Endodermal cell (in vitro differentiated cells): ENCODE measurements at regions not wholly inside any gene's neighbourhood (a gene's known extent, or its start where the extent isn't known, plus 50 kb on each side); places are given as distances from the start of the nearest gene placed in this dataset.

Experiments used
- DNase-seq: peaks from one replicate; pipeline ENCODE4 v3.0.0-alpha.2; 2017
- H3K27ac ChIP-seq: 2 replicates; pipeline ENCODE4 v1.5.1; 2013; ENCODE audit warnings: mild to moderate bottlenecking, low read depth, low read length, moderate library complexity
- H3K27me3 ChIP-seq: 2 replicates; pipeline ENCODE4 v1.6.1; 2013; ENCODE audit warnings: mild to moderate bottlenecking, low read length, moderate library complexity; ENCODE audit not compliant: insufficient read depth, control insufficient read depth, poor library complexity, severe bottlenecking
- H3K36me3 ChIP-seq: 2 replicates; pipeline ENCODE4 v1.7.0; 2013; ENCODE audit warnings: mild to moderate bottlenecking, low read length, moderate library complexity; ENCODE audit not compliant: control insufficient read depth, insufficient read depth
- H3K4me1 ChIP-seq: one replicate; pipeline ENCODE4 v1.7.0; 2013; ENCODE audit warnings: low read length; ENCODE audit not compliant: control insufficient read depth, insufficient read depth
- H3K4me3 ChIP-seq: 2 replicates; pipeline ENCODE4 v1.5.1; 2013; ENCODE audit warnings: mild to moderate bottlenecking, low read length, moderate library complexity
- H3K9ac ChIP-seq: 2 replicates; pipeline ENCODE4 v1.6.1; 2013; ENCODE audit warnings: mild to moderate bottlenecking, low read length, moderate library complexity; ENCODE audit not compliant: poor library complexity, severe bottlenecking; ENCODE audit errors: extremely low read depth
- H3K9me3 ChIP-seq: 2 replicates; pipeline ENCODE4 v1.6.1; 2013; ENCODE audit warnings: mild to moderate bottlenecking, low read length, moderate library complexity; ENCODE audit not compliant: control insufficient read depth
- H3K27ac Mint-ChIP-seq: 2 replicates; pipeline ENCODE4 v1.8.0; 2020; ENCODE audit warnings: mixed read lengths
- H3K27me3 Mint-ChIP-seq: 2 replicates; pipeline ENCODE4 v1.8.0; 2021; ENCODE audit warnings: mild to moderate bottlenecking, mixed read lengths; ENCODE audit not compliant: insufficient read depth
- H3K36me3 Mint-ChIP-seq: 2 replicates; pipeline ENCODE4 v1.8.0; 2020; ENCODE audit warnings: low read depth, mixed read lengths
- H3K4me1 Mint-ChIP-seq: 2 replicates; pipeline ENCODE4 v1.8.0; 2020; ENCODE audit warnings: mixed read lengths
- H3K4me3 Mint-ChIP-seq: 2 replicates; pipeline ENCODE4 v1.8.0; 2020; ENCODE audit warnings: mild to moderate bottlenecking, moderate library complexity, mixed read lengths
- H3K9me3 Mint-ChIP-seq: 2 replicates; pipeline ENCODE4 v1.8.0; 2020; ENCODE audit warnings: mild to moderate bottlenecking, mixed read lengths
- WGBS, 2 experiments: methylation state at CpG; one replicate each; pipeline versions ENCODE4 v1.1.5 to v1.1.7; 2013; ENCODE audit warnings: missing lambda C conversion rate in 2 of 2, mixed read lengths in 1 of 2; ENCODE audit not compliant: insufficient coverage in 1 of 2, insufficient read length in 1 of 2; 5-methylcytosine and 5-hydroxymethylcytosine counted together
- TF ChIP-seq, protein P1 (sequence below): fragments of 200-600 bp; sonication (generic); conservative IDR thresholded peaks from 2 replicates; pipeline ENCODE4 v1.5.0; 2021; ENCODE audit warnings: antibody characterized with exemption, mild to moderate bottlenecking

DNA sequence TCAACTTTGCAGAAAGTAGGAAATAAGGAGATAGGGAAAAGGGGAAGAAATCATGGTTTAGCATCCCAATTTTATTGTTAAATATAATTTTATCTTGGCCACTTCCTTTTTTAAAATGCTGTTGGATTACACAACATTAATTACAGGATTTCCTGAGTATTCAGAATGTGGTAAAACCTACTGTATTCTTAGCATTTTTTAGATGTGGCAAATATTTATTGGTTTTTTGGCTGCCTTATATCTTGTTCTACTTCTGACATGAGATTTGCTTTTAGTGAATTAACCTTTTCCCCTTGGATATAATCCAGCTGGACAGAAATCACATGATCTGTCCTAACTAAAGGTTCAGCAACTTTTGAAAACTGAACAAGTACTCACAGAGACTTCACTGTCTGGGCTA lies 104.9 kb downstream of the PTGS2 start:
- Mint-ChIP-seq H3K9me3 (no peaks in the 10 kb centered on the region), H3K4me1 (no peaks in the 10 kb centered on the region), H3K4me3 (no peak overlapping the region), H3K27ac (no peak overlapping the region), H3K27me3 (no peaks in the 10 kb centered on the region), H3K36me3 (no peaks in the 10 kb centered on the region)
- no peak for DNase-seq
- Histone ChIP-seq H3K9me3 (no peaks in the 10 kb centered on the region), H3K27ac (no peak overlapping the region), H3K36me3 (no peaks in the 10 kb centered on the region), H3K4me3 (no peak overlapping the region), H3K27me3 (no peaks in the 10 kb centered on the region), H3K9ac (no peak overlapping the region), H3K4me1 (no peaks in the 10 kb centered on the region)
- TF ChIP-seq, protein P1, sequence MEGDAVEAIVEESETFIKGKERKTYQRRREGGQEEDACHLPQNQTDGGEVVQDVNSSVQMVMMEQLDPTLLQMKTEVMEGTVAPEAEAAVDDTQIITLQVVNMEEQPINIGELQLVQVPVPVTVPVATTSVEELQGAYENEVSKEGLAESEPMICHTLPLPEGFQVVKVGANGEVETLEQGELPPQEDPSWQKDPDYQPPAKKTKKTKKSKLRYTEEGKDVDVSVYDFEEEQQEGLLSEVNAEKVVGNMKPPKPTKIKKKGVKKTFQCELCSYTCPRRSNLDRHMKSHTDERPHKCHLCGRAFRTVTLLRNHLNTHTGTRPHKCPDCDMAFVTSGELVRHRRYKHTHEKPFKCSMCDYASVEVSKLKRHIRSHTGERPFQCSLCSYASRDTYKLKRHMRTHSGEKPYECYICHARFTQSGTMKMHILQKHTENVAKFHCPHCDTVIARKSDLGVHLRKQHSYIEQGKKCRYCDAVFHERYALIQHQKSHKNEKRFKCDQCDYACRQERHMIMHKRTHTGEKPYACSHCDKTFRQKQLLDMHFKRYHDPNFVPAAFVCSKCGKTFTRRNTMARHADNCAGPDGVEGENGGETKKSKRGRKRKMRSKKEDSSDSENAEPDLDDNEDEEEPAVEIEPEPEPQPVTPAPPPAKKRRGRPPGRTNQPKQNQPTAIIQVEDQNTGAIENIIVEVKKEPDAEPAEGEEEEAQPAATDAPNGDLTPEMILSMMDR = no peak

DNA sequence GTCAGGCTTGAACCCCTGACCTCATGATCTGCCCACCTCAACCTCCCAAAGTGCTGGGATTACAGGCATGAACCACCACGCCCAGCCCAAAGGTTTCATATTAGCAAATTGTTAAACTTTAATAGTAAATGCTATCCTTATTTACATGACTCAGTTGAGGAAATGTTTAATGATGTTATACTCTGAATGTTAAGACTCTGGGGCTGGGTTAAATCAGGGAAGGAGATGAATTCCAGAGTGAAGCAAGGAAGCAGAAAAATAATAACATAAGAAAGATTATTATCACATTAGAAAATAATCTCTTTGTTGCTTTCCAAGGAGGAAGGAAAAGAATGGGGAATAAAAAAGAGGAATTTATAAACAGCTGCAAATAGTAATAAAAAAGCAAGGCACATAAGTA lies 105.3 kb downstream of the PTGS2 start:
- no peak for DNase-seq
- Mint-ChIP-seq H3K36me3 (no peaks in the 10 kb centered on the region), H3K27me3 (no peaks in the 10 kb centered on the region), H3K4me3 (no peak overlapping the region), H3K27ac (no peak overlapping the region), H3K4me1 (no peaks in the 10 kb centered on the region), H3K9me3 (no peaks in the 10 kb centered on the region)
- WGBS, 2 experiments = 88% methylated on average over 1 of the region's 1 CpG; no CpG with 5 or more reads in 1 of the 2 experiments
- TF ChIP-seq, protein P1 = no peak
- no peak overlapping the region for H3K27ac ChIP-seq
- no peaks in the 10 kb centered on the region for H3K36me3 ChIP-seq
- H3K27me3 ChIP-seq = no peaks in the 10 kb centered on the region
- H3K4me1 ChIP-seq = no peaks in the 10 kb centered on the region
- no peak overlapping the region for H3K4me3 ChIP-seq
- no peak overlapping the region for H3K9ac ChIP-seq
- H3K9me3 ChIP-seq = no peaks in the 10 kb centered on the region

DNA sequence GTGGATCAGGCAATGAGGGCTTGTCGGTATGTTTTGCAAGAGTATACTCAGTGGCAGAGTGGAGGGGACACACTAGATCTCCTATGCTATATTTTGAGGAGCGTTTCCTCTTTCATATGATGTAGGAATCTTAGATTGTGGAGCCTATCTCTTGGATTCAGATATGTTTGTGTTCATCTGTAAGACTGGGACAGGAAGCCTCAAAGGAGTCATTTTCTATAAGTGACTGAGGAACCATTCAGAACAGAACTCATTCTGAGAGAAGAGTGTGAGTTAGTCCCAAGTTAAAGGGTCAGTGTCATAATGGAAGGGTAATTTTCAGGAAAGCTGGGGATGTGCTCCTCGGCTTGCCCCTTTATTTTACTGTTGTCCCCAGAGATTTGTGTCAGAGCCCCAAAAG lies 107.7 kb downstream of the PTGS2 start:
- no peaks in the 10 kb centered on the region for H3K4me1 Mint-ChIP-seq
- no peak overlapping the region for H3K4me3 Mint-ChIP-seq
- H3K27me3 Mint-ChIP-seq = no peaks in the 10 kb centered on the region
- Histone ChIP-seq H3K27ac (no peak overlapping the region), H3K27me3 (no peaks in the 10 kb centered on the region), H3K9ac (no peak overlapping the region), H3K9me3 (no peaks in the 10 kb centered on the region), H3K4me1 (no peaks in the 10 kb centered on the region), H3K4me3 (no peak overlapping the region), H3K36me3 (no peaks in the 10 kb centered on the region)
- H3K9me3 Mint-ChIP-seq = no peaks in the 10 kb centered on the region
- H3K27ac Mint-ChIP-seq = no peak overlapping the region
- TF ChIP-seq, protein P1 = no peak
- no peak for DNase-seq
- 92 to 93% methylated on average over 3 of the region's 3 CpGs for WGBS, 2 experiments
- H3K36me3 Mint-ChIP-seq = no peaks in the 10 kb centered on the region
